ENCODE measurements at regions not wholly inside any gene's neighbourhood (a gene's known extent, or its start where the extent isn't known, plus 50 kb on each side); places are given as distances from the start of the nearest gene placed in this dataset.
"Not testable (repeated sequence)": the region's sequence is repeated elsewhere in the genome, so short reads cannot be mapped to it uniquely, and the experiment has no call there.

DNA sequence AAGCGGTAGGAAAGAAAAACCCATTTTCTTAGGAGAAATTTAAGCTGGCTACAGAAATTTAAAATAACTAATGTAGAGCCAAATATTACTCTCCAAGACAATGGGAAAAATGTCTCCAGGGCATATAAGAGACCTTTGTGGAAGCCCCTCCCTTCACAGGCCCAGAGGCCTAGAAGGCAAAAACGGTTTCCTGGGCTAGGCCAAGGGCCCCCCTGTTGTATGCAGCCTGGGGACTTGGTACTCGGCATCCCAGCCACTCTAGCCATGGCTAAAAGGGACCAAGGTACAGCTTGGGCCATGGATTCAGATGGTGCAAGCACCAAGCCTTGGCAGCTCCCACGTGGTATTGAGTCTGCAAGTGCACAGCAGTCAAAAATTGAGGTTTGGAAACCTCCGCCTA, 90.1 kb downstream of the CGGBP1 start:
- no peaks in the 10 kb centered on the region for H3K9me3 ChIP-seq
- H3K27ac ChIP-seq = no peak overlapping the region
- no peaks in the 10 kb centered on the region for H3K36me3 ChIP-seq
- H3K4me3 ChIP-seq (ENCODE audit: low read depth in 1 of 2, low read length in 1 of 2) = no peak overlapping the region
- H3K4me1 ChIP-seq (ENCODE audit: control insufficient read depth in 1 of 2, insufficient read depth in 1 of 2, low read depth in 1 of 2, low read length in 1 of 2) = no peaks in the 10 kb centered on the region
- no peaks in the 10 kb centered on the region for H3K27me3 ChIP-seq
- TF ChIP-seq CTCF (IDR thresholded peaks at IDR 0.05) = no peak

- H3K36me3 ChIP-seq = no peaks in the 10 kb centered on the region
- H3K27me3 ChIP-seq = no peaks in the 10 kb centered on the region
- H3K4me3 ChIP-seq (ENCODE audit: low read depth in 1 of 2, low read length in 1 of 2) = no peak overlapping the region
- no peaks in the 10 kb centered on the region for H3K9me3 ChIP-seq
- no peaks in the 10 kb centered on the region for H3K4me1 ChIP-seq (ENCODE audit: control insufficient read depth in 1 of 2, insufficient read depth in 1 of 2, low read depth in 1 of 2, low read length in 1 of 2)
- no peak for TF ChIP-seq CTCF (IDR thresholded peaks at IDR 0.05)
- no peak overlapping the region for H3K27ac ChIP-seq
These were observed 100.5 kb downstream of the CGGBP1 start for GRCh38 chr3:87958289-87958688.

DNA sequence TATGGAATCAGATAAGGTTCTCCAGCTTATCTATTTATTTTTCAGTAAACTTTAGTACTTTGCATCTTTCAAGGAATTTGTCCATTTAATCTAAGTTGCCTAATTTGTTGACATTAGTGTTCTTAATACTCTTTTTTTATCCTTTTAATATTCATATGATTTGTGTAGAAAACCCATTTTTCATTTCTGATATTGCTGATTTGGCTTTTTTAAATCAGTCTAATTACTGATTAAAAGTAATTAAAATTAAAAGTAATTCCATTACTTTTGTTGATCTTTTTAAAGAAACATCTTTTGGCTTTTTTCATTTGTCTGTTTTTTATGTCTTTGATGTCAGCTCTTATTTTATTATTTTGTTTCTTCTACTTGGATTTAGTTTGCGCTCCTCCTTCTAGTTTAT, 101.2 kb downstream of the CGGBP1 start:
- no peak for TF ChIP-seq CTCF (IDR thresholded peaks at IDR 0.05)
- Histone ChIP-seq H3K9me3 (no peaks in the 10 kb centered on the region), H3K4me1 (ENCODE audit: control insufficient read depth in 1 of 2, insufficient read depth in 1 of 2, low read depth in 1 of 2, low read length in 1 of 2) (no peaks in the 10 kb centered on the region), H3K27me3 (no peaks in the 10 kb centered on the region), H3K27ac (no peak overlapping the region), H3K36me3 (no peaks in the 10 kb centered on the region), H3K4me3 (ENCODE audit: low read depth in 1 of 2, low read length in 1 of 2) (no peak overlapping the region)

- Histone ChIP-seq H3K4me3 (ENCODE audit: low read depth in 1 of 2, low read length in 1 of 2) (no peak overlapping the region), H3K9me3 (no peaks in the 10 kb centered on the region), H3K36me3 (no peaks in the 10 kb centered on the region), H3K27me3 (no peaks in the 10 kb centered on the region), H3K27ac (no peak overlapping the region), H3K4me1 (ENCODE audit: control insufficient read depth in 1 of 2, insufficient read depth in 1 of 2, low read depth in 1 of 2, low read length in 1 of 2) (no peaks in the 10 kb centered on the region)
- TF ChIP-seq CTCF (IDR thresholded peaks at IDR 0.05) = no peak
These were observed 109.0 kb downstream of the CGGBP1 start for GRCh38 chr3:87949879-87950208.

- H3K4me3 ChIP-seq (ENCODE audit: low read depth in 1 of 2, low read length in 1 of 2) = no peak overlapping the region
- no peaks in the 10 kb centered on the region for H3K27me3 ChIP-seq
- H3K36me3 ChIP-seq = no peaks in the 10 kb centered on the region
- no peaks in the 10 kb centered on the region for H3K9me3 ChIP-seq
- no peaks in the 10 kb centered on the region for H3K4me1 ChIP-seq (ENCODE audit: control insufficient read depth in 1 of 2, insufficient read depth in 1 of 2, low read depth in 1 of 2, low read length in 1 of 2)
- no peak for TF ChIP-seq CTCF (IDR thresholded peaks at IDR 0.05)
- H3K27ac ChIP-seq = no peak overlapping the region
These were observed 109.5 kb downstream of the CGGBP1 start for GRCh38 chr3:87949189-87949878.

DNA sequence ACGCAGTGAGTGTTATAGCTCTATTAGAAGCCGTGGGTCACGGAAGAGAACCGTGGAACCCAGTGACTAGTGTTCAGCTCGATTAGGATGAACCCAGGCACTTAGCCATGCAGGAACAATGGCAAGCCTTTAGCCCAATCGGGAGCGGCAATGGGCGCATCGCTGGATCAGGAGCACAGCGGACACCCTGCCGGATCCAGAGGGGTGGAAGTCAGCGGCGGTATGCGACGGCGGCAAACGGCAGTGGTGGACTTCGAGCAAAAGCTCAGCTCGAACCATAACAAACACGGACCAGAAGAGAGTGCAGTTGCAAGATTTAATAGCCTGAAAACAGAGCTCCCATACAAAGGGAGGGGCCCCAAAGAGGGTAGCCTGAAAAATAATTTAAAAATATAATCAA, 112.8 kb downstream of the CGGBP1 start:
- not testable (repeated sequence) for H3K27ac ChIP-seq; H3K36me3 ChIP-seq; H3K27me3 ChIP-seq; H3K9me3 ChIP-seq; H3K4me3 ChIP-seq (ENCODE audit: low read depth in 1 of 2, low read length in 1 of 2); H3K4me1 ChIP-seq (ENCODE audit: control insufficient read depth in 1 of 2, insufficient read depth in 1 of 2, low read depth in 1 of 2, low read length in 1 of 2)

DNA sequence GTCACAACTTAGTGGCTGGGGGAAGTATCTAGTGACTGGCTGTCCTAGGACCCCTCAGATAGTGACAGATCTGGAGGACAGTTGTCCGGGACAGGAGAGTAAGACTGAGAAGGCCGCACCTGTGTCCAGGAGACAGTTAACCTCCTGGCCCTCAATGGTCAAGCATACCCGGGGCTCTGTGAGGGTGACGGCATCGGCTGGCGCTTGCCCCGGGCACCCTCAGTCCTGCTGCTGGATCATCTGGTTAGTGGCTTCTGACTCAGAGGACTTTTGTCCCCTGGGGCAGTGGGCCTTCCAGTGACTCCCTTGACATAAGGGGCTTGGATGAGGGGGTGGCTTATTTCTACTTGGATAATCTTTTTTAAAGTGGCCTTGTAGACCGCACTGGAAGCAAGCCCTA, 116.5 kb downstream of the CGGBP1 start:
- not testable (repeated sequence) for H3K4me3 ChIP-seq (ENCODE audit: low read depth in 1 of 2, low read length in 1 of 2); H3K9me3 ChIP-seq; H3K27me3 ChIP-seq; H3K27ac ChIP-seq; H3K4me1 ChIP-seq (ENCODE audit: control insufficient read depth in 1 of 2, insufficient read depth in 1 of 2, low read depth in 1 of 2, low read length in 1 of 2); H3K36me3 ChIP-seq
